22Rv1 (cell line): ENCODE measurements at regions not wholly inside any gene's neighbourhood (a gene's known extent, or its start where the extent isn't known, plus 50 kb on each side); places are given as distances from the start of the nearest gene placed in this dataset.

Experiments used
- H3K27ac ChIP-seq: fragments of 450-650 bp; 2 replicates; pipeline ENCODE4 v1.5.1; 2017
- CTCF ChIP-seq: fragments of 450-650 bp; IDR thresholded peaks from 2 replicates; pipeline ENCODE4 v1.5.1; 2017; ENCODE audit warnings: mild to moderate bottlenecking
- ZFX ChIP-seq: fragments of 450-650 bp; IDR thresholded peaks from 2 replicates; pipeline ENCODE4 v1.6.1; 2017; ENCODE audit warnings: antibody characterized with exemption, borderline replicate concordance

GRCh38 chr13:82747291-82747690, 1135.0 kb downstream of the SLITRK1 start:
- H3K27ac ChIP-seq, result no peak overlapping the region
- TF ChIP-seq ZFX, result no peak
- TF ChIP-seq CTCF, result no peak

DNA sequence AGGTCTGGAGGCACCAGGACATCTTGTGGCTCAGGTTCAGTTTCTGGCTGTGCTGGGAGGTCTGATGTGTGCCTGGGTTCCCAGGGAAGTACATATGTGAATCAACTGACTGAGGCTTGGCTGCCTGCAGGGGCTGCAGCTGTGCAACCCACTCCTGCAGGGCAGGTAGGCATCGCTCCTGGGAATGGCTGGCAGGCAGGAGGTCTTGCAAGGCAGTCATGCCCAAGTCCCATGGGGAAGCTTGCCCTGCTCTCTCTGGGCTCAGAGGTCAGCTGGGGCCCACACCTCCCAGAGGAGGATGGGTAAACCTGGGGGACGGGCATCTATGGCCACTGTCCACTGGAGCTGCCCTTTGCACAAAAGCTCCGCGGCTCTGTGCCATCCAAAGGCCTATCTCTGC, 1141.8 kb downstream of the SLITRK1 start:
- no peak overlapping the region for H3K27ac ChIP-seq
- TF ChIP-seq ZFX, result no peak
- TF ChIP-seq CTCF, result no peak

GRCh38 chr13:82739881-82740280, 1142.4 kb downstream of the SLITRK1 start:
- H3K27ac ChIP-seq, result no peak overlapping the region
- TF ChIP-seq ZFX (no peak), CTCF (peak; percentile 57)

DNA sequence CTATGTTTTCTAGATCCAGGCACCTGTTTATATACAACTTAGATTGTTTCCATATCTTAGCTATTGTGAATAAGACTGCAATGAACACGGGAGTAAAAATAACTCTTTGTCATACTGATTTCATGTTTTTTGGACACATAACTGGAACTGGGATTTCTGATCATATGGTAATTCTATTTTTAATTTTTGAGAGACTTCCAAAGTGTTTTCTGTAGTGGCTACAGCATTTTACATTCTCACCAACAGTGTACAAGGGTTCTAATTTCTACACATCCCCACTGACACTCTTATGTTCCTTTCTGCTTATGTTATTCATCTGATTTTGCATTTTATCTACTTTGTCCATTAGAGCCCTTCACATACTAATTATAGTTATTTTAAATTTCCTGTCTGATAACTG, 1152.9 kb downstream of the SLITRK1 start:
- no peak overlapping the region for H3K27ac ChIP-seq
- TF ChIP-seq CTCF, result no peak
- TF ChIP-seq ZFX, result no peak

GRCh38 chr13:82720986-82721385, 1161.3 kb downstream of the SLITRK1 start:
- H3K27ac ChIP-seq, result no peak overlapping the region
- TF ChIP-seq ZFX (no peak), CTCF (no peak)

DNA sequence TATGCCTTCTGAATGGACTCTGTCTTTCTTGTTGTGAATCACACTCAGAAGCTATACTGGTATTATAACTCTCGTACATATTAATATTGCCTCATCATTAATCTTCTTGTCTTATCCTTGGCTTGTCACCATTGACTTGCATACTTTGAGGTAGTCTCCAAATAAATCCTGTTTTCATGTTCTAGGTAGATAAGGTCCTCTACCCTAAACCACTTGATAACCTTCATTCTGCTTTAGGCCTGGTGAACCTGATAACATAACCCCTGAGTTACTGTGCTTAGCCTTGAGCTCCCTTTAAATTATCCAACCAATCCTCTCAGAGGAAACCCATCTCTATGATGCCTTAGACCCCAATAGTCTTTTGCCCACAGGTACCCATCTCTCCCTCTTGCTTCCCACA, 1162.3 kb downstream of the SLITRK1 start:
- TF ChIP-seq ZFX, result no peak
- TF ChIP-seq CTCF, result no peak
- no peak overlapping the region for H3K27ac ChIP-seq

DNA sequence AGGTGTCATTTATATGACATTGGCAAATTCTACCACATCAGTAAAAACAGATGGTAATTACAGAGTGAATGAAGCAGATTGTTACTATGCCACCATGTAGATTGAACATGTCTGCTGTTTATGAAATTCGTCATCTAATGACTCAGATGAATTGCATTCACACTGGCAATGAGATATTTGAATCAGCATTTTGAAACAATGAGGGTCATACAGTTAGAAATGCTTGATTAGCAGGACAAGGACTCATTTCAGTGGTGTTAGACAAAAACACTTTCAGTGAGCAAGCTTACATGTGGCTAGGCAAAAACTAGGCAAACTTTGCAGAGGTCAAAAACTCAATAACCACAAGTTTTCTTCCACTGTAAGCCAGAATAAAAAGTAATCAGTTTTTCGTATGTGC, 1165.0 kb downstream of the SLITRK1 start:
- H3K27ac ChIP-seq, result no peak overlapping the region
- TF ChIP-seq CTCF (no peak), ZFX (no peak)
